ENCODE measurements at regions not wholly inside any gene's neighbourhood (a gene's known extent, or its start where the extent isn't known, plus 50 kb on each side); places are given as distances from the start of the nearest gene placed in this dataset.

DNA sequence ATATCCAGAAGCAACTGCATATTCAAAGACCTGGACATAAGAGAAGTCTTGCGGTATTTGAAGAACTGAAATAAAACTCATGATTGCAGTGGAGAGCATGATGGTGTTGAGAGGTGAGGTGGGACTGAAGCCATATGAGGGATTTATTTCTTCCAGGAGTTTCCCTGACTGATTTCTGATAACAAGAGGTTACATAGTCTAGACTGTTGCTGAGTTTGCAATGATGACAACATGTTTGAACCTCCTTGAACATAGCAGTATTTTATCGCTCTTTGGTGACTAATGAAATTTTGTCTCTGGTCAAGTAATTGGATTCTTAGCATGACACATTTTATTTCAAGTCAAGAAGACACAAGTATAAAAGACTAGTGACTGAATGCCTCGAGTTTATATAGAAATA, 61.8 kb downstream of the ACTBL2 start:
- no peaks in the 10 kb centered on the region for H3K27me3 ChIP-seq (ENCODE audit: insufficient read depth, poor library complexity, severe bottlenecking)
- no peak for DNase-seq (ENCODE audit: low read depth in 1 of 2, low spot score in 1 of 2)
- no peak overlapping the region for H3K4me3 ChIP-seq (replicated peaks; ENCODE audit: insufficient read depth, low read length)
- no peak for TF ChIP-seq POLR2AphosphoS5 (IDR thresholded peaks at IDR 0.05; ENCODE audit: low read depth)
- TF ChIP-seq, protein P1, sequence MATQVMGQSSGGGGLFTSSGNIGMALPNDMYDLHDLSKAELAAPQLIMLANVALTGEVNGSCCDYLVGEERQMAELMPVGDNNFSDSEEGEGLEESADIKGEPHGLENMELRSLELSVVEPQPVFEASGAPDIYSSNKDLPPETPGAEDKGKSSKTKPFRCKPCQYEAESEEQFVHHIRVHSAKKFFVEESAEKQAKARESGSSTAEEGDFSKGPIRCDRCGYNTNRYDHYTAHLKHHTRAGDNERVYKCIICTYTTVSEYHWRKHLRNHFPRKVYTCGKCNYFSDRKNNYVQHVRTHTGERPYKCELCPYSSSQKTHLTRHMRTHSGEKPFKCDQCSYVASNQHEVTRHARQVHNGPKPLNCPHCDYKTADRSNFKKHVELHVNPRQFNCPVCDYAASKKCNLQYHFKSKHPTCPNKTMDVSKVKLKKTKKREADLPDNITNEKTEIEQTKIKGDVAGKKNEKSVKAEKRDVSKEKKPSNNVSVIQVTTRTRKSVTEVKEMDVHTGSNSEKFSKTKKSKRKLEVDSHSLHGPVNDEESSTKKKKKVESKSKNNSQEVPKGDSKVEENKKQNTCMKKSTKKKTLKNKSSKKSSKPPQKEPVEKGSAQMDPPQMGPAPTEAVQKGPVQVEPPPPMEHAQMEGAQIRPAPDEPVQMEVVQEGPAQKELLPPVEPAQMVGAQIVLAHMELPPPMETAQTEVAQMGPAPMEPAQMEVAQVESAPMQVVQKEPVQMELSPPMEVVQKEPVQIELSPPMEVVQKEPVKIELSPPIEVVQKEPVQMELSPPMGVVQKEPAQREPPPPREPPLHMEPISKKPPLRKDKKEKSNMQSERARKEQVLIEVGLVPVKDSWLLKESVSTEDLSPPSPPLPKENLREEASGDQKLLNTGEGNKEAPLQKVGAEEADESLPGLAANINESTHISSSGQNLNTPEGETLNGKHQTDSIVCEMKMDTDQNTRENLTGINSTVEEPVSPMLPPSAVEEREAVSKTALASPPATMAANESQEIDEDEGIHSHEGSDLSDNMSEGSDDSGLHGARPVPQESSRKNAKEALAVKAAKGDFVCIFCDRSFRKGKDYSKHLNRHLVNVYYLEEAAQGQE (IDR thresholded peaks at IDR 0.05; ENCODE audit: insufficient replicate concordance, low read depth): no peak
- TF ChIP-seq, protein P2, sequence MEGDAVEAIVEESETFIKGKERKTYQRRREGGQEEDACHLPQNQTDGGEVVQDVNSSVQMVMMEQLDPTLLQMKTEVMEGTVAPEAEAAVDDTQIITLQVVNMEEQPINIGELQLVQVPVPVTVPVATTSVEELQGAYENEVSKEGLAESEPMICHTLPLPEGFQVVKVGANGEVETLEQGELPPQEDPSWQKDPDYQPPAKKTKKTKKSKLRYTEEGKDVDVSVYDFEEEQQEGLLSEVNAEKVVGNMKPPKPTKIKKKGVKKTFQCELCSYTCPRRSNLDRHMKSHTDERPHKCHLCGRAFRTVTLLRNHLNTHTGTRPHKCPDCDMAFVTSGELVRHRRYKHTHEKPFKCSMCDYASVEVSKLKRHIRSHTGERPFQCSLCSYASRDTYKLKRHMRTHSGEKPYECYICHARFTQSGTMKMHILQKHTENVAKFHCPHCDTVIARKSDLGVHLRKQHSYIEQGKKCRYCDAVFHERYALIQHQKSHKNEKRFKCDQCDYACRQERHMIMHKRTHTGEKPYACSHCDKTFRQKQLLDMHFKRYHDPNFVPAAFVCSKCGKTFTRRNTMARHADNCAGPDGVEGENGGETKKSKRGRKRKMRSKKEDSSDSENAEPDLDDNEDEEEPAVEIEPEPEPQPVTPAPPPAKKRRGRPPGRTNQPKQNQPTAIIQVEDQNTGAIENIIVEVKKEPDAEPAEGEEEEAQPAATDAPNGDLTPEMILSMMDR (IDR thresholded peaks at IDR 0.05; ENCODE audit: insufficient read depth, low read length): no peak
- no peak for TF ChIP-seq SPI1 (IDR thresholded peaks at IDR 0.05; ENCODE audit: borderline replicate concordance, low read depth)
- TF ChIP-seq GABPA (IDR thresholded peaks at IDR 0.05; ENCODE audit: low read depth): no peak
- H3K27ac ChIP-seq (replicated peaks): no peak overlapping the region

DNA sequence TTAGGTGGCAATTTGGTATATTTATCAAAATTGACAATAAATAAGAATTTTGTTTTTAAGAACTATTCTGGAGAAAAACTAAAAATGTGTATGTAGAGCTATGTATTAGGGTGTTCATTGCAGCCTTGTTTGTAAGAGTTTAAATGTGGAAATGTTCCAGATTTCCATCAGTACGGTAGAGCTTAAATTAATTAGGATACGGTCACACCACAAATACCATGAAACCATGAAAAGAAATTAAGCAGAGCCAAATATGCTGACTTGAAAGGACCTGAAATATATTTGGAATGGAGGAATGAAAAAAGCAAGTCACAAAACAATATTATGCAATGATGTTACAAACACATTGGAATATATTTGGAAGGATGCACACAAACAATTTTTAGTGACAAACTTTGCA, 64.6 kb downstream of the ACTBL2 start:
- H3K27ac ChIP-seq (replicated peaks): no peak overlapping the region
- no peak overlapping the region for H3K4me3 ChIP-seq (replicated peaks; ENCODE audit: insufficient read depth, low read length)
- DNase-seq (ENCODE audit: low read depth in 1 of 2, low spot score in 1 of 2): no peak
- H3K27me3 ChIP-seq (ENCODE audit: insufficient read depth, poor library complexity, severe bottlenecking): no peaks in the 10 kb centered on the region
- TF ChIP-seq SPI1 (IDR thresholded peaks at IDR 0.05; ENCODE audit: borderline replicate concordance, low read depth) (no peak), POLR2AphosphoS5 (IDR thresholded peaks at IDR 0.05; ENCODE audit: low read depth) (no peak), GABPA (IDR thresholded peaks at IDR 0.05; ENCODE audit: low read depth) (no peak)
- TF ChIP-seq, protein P1 (IDR thresholded peaks at IDR 0.05; ENCODE audit: insufficient replicate concordance, low read depth): no peak
- TF ChIP-seq, protein P2 (IDR thresholded peaks at IDR 0.05; ENCODE audit: insufficient read depth, low read length): no peak

DNA sequence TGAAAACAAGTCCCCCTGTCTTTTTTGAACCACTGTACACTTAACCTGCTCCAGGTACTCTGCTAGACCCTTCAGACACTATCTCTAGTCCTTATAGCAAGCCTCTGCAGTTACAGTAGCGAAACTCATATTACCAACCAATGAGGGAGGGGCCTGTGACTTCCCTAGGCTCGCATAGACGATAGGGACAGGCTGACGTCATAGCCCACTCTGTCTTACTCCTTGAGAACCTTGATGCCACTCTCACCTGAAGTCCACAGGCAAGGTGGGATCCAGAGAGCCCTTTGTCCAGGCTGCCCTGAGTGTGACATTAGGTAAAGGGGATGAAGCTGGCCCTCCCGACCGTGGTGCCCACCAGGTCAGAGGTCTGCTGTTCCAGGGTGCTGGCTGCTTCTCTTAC, 65.3 kb downstream of the ACTBL2 start:
- Histone ChIP-seq H3K4me3 (replicated peaks; ENCODE audit: insufficient read depth, low read length) (no peak overlapping the region), H3K27ac (replicated peaks) (no peak overlapping the region), H3K27me3 (ENCODE audit: insufficient read depth, poor library complexity, severe bottlenecking) (no peaks in the 10 kb centered on the region)
- no peak for DNase-seq (ENCODE audit: low read depth in 1 of 2, low spot score in 1 of 2)
- TF ChIP-seq GABPA (IDR thresholded peaks at IDR 0.05; ENCODE audit: low read depth) (no peak), SPI1 (IDR thresholded peaks at IDR 0.05; ENCODE audit: borderline replicate concordance, low read depth) (no peak)
- TF ChIP-seq, protein P1 (IDR thresholded peaks at IDR 0.05; ENCODE audit: insufficient replicate concordance, low read depth): no peak
- TF ChIP-seq, protein P2 (IDR thresholded peaks at IDR 0.05; ENCODE audit: insufficient read depth, low read length): no peak

All from HL-60 (cell line).